Kidney tubule cell (primary cell): ENCODE measurements at regions not wholly inside any gene's neighbourhood (a gene's known extent, or its start where the extent isn't known, plus 50 kb on each side); places are given as distances from the start of the nearest gene placed in this dataset.
"Not testable (repeated sequence)": the region's sequence is repeated elsewhere in the genome, so short reads cannot be mapped to it uniquely, and the experiment has no call there.

Experiments used
- DNase-seq: peaks from one replicate; pipeline ENCODE4 v3.0.0-alpha.2; 2018; ENCODE audit warnings: low spot score

DNA sequence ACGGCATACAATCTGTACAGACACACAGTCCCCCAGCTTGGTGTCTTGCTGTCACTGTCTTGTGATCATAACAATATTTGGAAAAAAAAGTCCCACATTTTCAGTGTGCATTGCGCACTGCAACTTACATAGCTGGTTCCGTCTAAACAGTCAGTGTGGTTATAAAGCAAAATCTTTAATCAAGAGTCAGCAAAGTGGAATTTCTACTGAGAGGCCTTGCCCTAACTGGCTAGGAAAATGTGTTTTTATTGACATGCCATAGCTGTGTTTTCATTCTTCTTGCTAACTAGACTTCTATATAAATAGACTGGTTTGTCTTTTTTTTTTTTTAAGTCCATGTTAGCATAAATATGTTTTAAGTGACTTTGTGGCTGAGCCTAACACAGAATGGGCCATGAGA, 174.8 kb downstream of the POLR2M start:
- DNase-seq, result peak; percentile 3

- no peak for DNase-seq
Measured at GRCh38 chr15:57881972-57882371, 175.5 kb downstream of the POLR2M start.

- DNase-seq, result no peak
Measured at GRCh38 chr15:57883701-57884100, 177.2 kb downstream of the POLR2M start.

DNA sequence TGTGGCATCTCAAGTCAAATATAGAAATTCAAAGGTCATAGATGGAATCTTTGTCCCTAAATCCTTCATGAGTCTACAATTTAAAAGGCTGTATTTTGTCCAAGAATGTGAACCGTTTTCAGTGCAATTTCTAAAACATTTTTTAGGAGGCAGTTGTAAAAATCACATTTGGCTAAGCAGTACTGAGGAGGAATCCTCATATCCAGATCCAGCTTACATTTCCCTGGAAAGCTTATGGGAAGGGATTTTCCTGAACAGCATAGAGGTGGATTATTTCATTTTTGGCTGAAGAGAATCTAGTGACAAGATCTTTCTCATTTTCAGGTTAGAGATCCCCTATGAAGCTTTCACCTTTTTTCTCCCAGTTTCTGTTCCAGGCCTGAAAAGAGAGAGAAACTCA, 178.4 kb downstream of the POLR2M start:
- no peak for DNase-seq

DNA sequence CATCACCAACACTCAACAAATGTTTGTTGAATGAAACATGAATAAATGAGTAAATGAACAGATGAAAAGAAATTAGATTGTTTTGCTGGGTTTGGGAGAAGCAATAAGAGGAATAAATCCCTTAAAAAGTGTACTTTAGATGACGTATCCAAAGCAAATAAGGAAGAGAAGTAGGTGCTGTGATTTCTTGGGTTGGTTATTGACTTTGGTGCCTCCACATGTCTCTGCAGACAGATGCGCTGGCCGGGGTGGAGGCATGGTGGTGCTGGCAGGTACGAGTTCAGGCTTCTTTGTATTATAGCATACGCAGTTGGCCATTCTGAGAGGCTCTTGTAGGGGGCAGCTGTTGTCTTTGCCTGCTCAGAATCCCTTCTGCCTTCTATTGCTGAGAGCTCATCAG, 178.9 kb downstream of the POLR2M start:
- no peak for DNase-seq

DNA sequence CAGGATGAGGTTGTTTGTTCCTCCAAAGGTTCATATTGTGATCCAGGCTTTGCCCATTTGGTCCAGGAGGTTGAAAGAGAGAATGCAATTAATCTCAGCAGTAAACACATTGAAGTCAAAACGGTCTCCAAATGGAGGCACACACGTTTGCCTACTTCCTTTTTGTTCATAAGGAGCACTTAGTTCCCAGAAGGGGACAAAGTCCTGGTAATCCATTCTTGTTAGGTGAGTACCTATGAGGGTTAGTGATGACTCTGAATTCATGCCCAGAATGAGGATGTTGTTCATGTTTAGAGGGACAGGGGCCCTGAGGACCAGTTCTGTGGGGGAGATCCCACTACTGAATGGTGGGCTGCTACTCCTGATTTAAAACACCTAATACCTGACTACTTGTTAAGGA, 177.7 kb downstream of the ALDH1A2 start:
- DNase-seq, result no peak

DNA sequence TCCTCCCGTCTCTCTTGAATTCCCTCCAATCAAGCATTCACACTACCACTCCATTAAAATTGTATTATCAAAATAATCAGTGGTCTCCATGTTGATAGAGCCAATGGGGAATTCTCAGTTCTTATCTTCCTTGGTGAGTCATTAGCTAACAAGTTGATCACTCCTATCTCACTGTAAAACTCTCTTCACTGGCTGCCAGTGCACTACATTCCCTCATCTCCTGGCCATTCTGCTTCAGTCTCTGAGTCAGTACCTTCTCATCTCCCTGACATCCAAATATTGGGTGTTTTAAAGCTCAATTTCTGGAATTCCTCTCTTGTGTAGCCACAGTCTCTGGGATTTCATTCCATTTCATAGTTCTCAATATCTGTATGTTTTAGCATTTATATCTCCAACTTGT, 175.2 kb downstream of the ALDH1A2 start:
- DNase-seq, result peak; percentile 67

- DNase-seq, result no peak
Measured at GRCh38 chr15:57890878-57891277, 174.6 kb downstream of the ALDH1A2 start.

DNA sequence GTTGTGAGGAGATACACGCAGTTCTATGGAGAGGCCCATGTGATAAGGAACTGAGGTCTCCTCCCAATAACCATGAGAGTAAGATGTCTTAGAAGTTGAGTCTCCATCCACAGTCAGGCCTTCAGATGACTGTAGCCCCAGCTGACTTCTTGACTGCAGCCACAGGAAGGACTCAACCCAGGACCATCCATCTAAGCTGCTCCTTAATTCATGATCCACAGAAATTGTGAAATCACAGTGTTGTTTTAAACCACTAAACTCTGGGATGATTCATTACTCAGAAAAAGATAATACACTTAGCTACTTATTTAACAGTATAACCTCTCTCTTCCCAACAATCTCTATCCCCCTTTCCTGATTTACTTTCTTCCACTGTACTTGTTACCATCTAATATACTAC, 173.3 kb downstream of the ALDH1A2 start:
- peak; percentile 6 for DNase-seq

DNA sequence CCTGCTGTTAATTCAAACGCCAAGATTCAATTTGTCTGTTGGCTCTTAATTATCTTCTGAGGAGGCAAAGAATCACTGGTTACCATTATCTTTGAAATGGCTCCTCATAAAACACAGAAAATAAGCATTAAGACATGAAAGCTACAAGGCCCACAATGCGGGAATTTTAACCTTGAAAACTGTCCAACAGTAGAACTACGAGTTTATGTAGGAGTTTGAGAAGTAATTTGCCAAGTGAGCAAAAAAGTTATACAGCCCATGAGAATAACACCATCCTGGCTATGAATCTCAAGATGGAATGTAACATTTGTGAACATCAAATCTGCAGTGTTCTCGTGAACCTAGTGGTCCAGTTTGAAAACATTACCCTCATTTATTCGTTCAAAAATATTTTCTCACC, 172.5 kb downstream of the ALDH1A2 start:
- DNase-seq, result no peak

DNA sequence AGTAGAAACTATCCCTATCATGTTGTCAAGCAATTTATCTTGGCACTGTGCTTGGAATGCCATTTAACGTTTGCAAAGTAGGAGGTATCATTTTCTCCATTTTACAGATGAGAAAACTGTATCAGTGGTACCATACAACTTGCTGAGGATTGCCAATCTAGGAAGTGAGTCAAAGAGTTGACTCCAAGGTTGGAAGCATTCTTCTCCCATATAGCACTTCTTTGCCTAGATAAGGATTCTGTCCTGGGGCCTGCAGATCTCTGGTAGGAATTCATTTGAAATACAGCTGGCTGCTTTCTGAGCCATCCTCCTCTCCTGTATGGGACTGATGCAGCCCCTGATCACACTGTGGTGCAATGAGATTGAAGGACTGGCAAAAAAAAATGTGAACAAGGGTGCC, 170.2 kb downstream of the ALDH1A2 start:
- DNase-seq, result no peak

GRCh38 chr15:57896114-57896513, 169.4 kb downstream of the ALDH1A2 start:
- DNase-seq, result no peak

- not testable (repeated sequence) for DNase-seq
Measured at GRCh38 chr15:57896899-57897298, 168.6 kb downstream of the ALDH1A2 start.

- DNase-seq, result no peak
Measured at GRCh38 chr15:57897870-57898269, 167.6 kb downstream of the ALDH1A2 start.

DNA sequence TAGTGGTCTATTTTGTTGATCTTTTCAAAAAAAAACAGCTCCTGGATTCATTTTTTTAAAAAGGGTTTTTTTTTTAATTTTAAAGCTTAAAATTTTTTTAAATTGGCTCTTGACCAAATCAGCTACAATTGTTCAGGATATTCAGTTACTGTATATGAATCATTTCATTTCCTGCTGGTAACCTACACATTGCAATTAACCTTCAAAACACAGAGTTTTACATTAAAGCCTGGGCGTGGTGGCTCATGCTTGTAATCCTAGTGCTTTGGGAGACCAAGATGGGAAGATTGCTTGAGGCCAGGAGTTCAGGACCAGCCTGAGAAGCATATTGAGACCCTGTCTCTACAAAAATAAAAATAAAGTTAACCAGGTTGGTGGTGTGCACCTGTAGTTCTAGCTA, 163.4 kb downstream of the ALDH1A2 start:
- no peak for DNase-seq
